T-helper 22 cell (primary cell): ENCODE measurements at regions not wholly inside any gene's neighbourhood (a gene's known extent, or its start where the extent isn't known, plus 50 kb on each side); places are given as distances from the start of the nearest gene placed in this dataset.
"Not testable (repeated sequence)": the region's sequence is repeated elsewhere in the genome, so short reads cannot be mapped to it uniquely, and the experiment has no call there.

Experiments used
- DNase-seq: peaks from one replicate; pipeline ENCODE4 v3.0.0-alpha.2; 2020; ENCODE audit warnings: low read depth

GRCh38 chr9:65454034-65454433 lies 169.0 kb upstream of the FOXD4L5 start:
- DNase-seq = not testable (repeated sequence)

- DNase-seq = not testable (repeated sequence)
Measured at GRCh38 chr9:65449886-65450610, 165.0 kb upstream of the FOXD4L5 start.

GRCh38 chr9:65449423-65449822 lies 164.4 kb upstream of the FOXD4L5 start:
- no peak for DNase-seq

- DNase-seq = not testable (repeated sequence)
Measured at GRCh38 chr9:65447146-65447545, 162.1 kb upstream of the FOXD4L5 start.

- DNase-seq = not testable (repeated sequence)
Measured at GRCh38 chr9:65445991-65446390, 161.0 kb upstream of the FOXD4L5 start.

GRCh38 chr9:65444943-65445342 lies 159.9 kb upstream of the FOXD4L5 start:
- no peak for DNase-seq

GRCh38 chr9:65442116-65442515 lies 157.1 kb upstream of the FOXD4L5 start:
- DNase-seq = not testable (repeated sequence)

- DNase-seq = not testable (repeated sequence)
Measured at GRCh38 chr9:65441324-65441920, 156.4 kb upstream of the FOXD4L5 start.

- DNase-seq = no peak
Measured at GRCh38 chr9:65437724-65438123, 152.7 kb upstream of the FOXD4L5 start.

- DNase-seq = no peak
Measured at GRCh38 chr9:65435464-65435863, 150.5 kb upstream of the FOXD4L5 start.

- DNase-seq = no peak
Measured at GRCh38 chr9:65432722-65433323, 147.8 kb upstream of the FOXD4L5 start.

- DNase-seq = no peak
Measured at GRCh38 chr9:65432051-65432450, 147.0 kb upstream of the FOXD4L5 start.

- DNase-seq = no peak
Measured at GRCh38 chr9:65430221-65430620, 145.2 kb upstream of the FOXD4L5 start.

GRCh38 chr9:65427361-65427760 lies 142.4 kb upstream of the FOXD4L5 start:
- not testable (repeated sequence) for DNase-seq

- DNase-seq = not testable (repeated sequence)
Measured at GRCh38 chr9:65426813-65427212, 141.8 kb upstream of the FOXD4L5 start.

- DNase-seq = no peak
Measured at GRCh38 chr9:65426231-65426630, 141.2 kb upstream of the FOXD4L5 start.

- not testable (repeated sequence) for DNase-seq
Measured at GRCh38 chr9:65425183-65425582, 140.2 kb upstream of the FOXD4L5 start.

- DNase-seq = not testable (repeated sequence)
Measured at GRCh38 chr9:65424437-65424984, 139.5 kb upstream of the FOXD4L5 start.

GRCh38 chr9:65423691-65424436 lies 138.9 kb upstream of the FOXD4L5 start:
- DNase-seq = not testable (repeated sequence)

GRCh38 chr9:65422966-65423690 lies 138.1 kb upstream of the FOXD4L5 start:
- not testable (repeated sequence) for DNase-seq

- not testable (repeated sequence) for DNase-seq
Measured at GRCh38 chr9:65421486-65421885, 136.5 kb upstream of the FOXD4L5 start.
